Ovary (tissue), 7 donors: ENCODE measurements at regions not wholly inside any gene's neighbourhood (a gene's known extent, or its start where the extent isn't known, plus 50 kb on each side); places are given as distances from the start of the nearest gene placed in this dataset.

Experiments used
- DNase-seq, 5 donors: peaks; one replicate each; pipeline ENCODE4 v3.0.0-alpha.2; 2019 to 2020
- H3K27ac ChIP-seq, 2 donors: fragments of 200-600 bp; one replicate each; pipeline versions ENCODE4 v1.5.1 to v1.8.0; 2019 to 2022
- H3K27me3 ChIP-seq: fragments of 200-600 bp; one replicate; pipeline ENCODE4 v1.8.0; 2022
- H3K36me3 ChIP-seq: fragments of 200-600 bp; sonication (generic); one replicate; pipeline ENCODE4 v1.5.1; 2019
- H3K4me1 ChIP-seq: one replicate; pipeline ENCODE4 v1.8.1; 2013; ENCODE audit warnings: mild to moderate bottlenecking, moderate library complexity; ENCODE audit not compliant: insufficient read depth
- H3K4me3 ChIP-seq: fragments of 200-600 bp; sonication (generic); one replicate; pipeline ENCODE4 v1.5.1; 2017
- H3K9me3 ChIP-seq, 2 donors: fragments of 200-600 bp in 1 of 2; sonication (generic) in 1 of 2; one replicate each; pipeline versions ENCODE4 v1.5.1 to v1.8.1; 2013 to 2019; ENCODE audit warnings: mild to moderate bottlenecking in 1 of 2, moderate library complexity in 1 of 2
- EP300 ChIP-seq: sonication (generic); formaldehyde crosslinking; IDR thresholded peaks from one replicate; pipeline ENCODE4 v1.6.1; 2017; ENCODE audit warnings: antibody characterized with exemption
- POLR2A ChIP-seq: fragments of 450-650 bp; IDR thresholded peaks from one replicate; pipeline ENCODE4 v1.6.1; 2017; ENCODE audit warnings: antibody characterized with exemption, mild to moderate bottlenecking, moderate library complexity
- WGBS, 3 donors: extraction: QIAGEN DNeasy Blood & Tissue Kit in 1 of 3; methylation state at CpG; one replicate each; pipeline versions ENCODE4 v1.1.5 to v1.1.7; 2013 to 2017; 5-methylcytosine and 5-hydroxymethylcytosine counted together
- intact Hi-C, 4 donors: fragments of 100-400 bp; cut with DNase I; formaldehyde crosslinking; loops; one replicate each; pipeline versions ENCODE4 v1.11.0 to v1.15.1; 2022 to 2023
- TF ChIP-seq, protein P1 (sequence below), 3 donors: fragments of 450-650 bp in 2 of 3; fragments of 200-600 bp in 1 of 3; IDR thresholded peaks; one replicate each; pipeline versions ENCODE4 v1.5.1 to v1.8.0; 2016 to 2022; ENCODE audit warnings: antibody characterized with exemption in 3 of 3, mild to moderate bottlenecking in 1 of 3
- donor health status: DM: no; HTN: no; CAD: no; lungs with moderate emphysema.
- donor health status: DM: no; HTN: no; CAD: no.
- donor health status: Bipolar disorder and iron deficiency.
- donor health status: DM: no; HTN: no; CAD: no.
- donor health status: DM: yes; HTN: yes; CAD: no.

DNA sequence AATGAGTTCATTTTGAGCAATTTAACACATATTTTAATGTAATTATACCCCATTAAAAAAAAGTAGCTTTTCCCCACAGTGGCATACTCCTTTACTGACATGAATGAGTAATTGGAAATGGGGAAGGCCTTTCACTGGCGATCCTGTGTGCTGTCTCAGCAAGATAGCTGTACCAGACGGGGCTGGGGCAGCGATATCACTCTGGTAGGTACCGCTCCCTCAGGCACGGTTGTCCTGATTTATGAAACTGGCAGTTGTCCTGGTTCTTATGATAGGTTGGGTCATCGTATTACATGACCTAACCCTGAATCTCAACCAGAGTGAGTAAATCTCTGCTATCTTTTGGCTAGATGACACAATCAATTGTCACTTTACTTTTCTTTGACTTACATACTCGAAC, 355.0 kb upstream of the MAP3K7 start:
- TF ChIP-seq, protein P1, sequence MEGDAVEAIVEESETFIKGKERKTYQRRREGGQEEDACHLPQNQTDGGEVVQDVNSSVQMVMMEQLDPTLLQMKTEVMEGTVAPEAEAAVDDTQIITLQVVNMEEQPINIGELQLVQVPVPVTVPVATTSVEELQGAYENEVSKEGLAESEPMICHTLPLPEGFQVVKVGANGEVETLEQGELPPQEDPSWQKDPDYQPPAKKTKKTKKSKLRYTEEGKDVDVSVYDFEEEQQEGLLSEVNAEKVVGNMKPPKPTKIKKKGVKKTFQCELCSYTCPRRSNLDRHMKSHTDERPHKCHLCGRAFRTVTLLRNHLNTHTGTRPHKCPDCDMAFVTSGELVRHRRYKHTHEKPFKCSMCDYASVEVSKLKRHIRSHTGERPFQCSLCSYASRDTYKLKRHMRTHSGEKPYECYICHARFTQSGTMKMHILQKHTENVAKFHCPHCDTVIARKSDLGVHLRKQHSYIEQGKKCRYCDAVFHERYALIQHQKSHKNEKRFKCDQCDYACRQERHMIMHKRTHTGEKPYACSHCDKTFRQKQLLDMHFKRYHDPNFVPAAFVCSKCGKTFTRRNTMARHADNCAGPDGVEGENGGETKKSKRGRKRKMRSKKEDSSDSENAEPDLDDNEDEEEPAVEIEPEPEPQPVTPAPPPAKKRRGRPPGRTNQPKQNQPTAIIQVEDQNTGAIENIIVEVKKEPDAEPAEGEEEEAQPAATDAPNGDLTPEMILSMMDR (IDR thresholded peaks at IDR 0.05) = no peak
- no peak for TF ChIP-seq EP300
- no peak for TF ChIP-seq POLR2A
- Histone ChIP-seq H3K4me3 (no peak overlapping the region), H3K27me3 (no peaks in the 10 kb centered on the region), H3K4me1 (no peaks in the 10 kb centered on the region), H3K27ac (no peak overlapping the region), H3K9me3 (no peaks in the 10 kb centered on the region), H3K36me3 (no peaks in the 10 kb centered on the region)
- intact Hi-C loops = no loop called here
- 81 to 91% (median 90%) methylated on average over 7 of the region's 7 CpGs for WGBS, 3 donors
- no peak for DNase-seq

DNA sequence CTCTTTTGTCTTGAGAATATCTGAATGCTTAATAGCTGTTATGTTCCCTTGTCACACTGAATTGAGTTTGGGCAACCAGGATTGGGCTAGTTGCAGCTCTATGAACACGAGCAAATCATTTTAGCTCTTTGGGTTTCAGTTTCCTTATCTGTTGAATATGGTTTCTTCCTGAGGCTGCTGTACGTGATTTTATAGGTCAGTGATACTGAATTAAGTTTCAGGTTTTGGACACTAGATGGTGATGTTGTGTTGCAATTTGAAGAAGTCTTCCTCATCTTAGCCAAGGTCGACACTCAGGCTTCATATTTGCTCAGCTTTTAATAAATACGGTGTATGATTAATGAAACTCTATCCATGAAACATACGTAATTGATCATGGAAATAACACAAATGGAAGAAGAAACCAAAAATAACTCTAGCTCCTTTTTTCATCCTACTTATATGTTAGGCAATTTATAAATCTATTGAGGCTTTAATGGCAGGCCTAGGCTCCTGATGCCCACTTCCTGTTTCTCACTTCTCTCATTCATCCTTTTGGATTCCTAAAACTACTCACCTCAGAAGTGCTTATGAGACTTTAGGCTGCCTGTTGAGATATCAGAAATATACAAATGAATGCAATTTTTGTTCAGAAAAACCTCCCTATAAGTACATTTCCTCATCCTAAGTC, 354.1 kb upstream of the MAP3K7 start:
- Histone ChIP-seq H3K27ac (no peak overlapping the region), H3K36me3 (no peaks in the 10 kb centered on the region), H3K4me1 (no peaks in the 10 kb centered on the region), H3K9me3 (no peaks in the 10 kb centered on the region), H3K27me3 (no peaks in the 10 kb centered on the region), H3K4me3 (no peak overlapping the region)
- WGBS, 3 donors = 20 to 25% (median 22%) methylated on average over 5 of the region's 5 CpGs
- no peak for DNase-seq
- intact Hi-C loops = no loop called here
- TF ChIP-seq, protein P1 (IDR thresholded peaks at IDR 0.05) = peak; percentile 25 to 30 (median 28)
- TF ChIP-seq EP300 = no peak
- no peak for TF ChIP-seq POLR2A

DNA sequence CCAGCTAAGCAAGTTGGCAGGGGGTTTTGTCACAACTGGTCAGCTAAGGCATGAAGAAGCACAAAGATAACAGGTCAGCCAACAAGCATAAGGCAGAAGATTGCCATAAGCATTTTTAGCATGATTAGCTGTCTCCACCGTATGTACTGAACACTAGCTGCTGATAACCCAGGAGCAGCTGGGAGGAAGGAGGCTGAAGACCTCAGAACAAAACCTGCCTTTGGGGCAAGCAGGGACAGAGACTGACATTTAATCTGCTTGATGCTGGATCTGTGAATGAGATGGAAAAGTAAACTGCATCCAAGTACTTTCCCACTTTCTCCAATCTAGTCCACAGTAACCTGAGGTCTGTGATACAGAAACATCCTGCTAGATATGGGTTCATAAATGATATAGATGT, 353.0 kb upstream of the MAP3K7 start:
- Histone ChIP-seq H3K27me3 (no peaks in the 10 kb centered on the region), H3K4me1 (no peaks in the 10 kb centered on the region), H3K36me3 (no peaks in the 10 kb centered on the region), H3K9me3 (no peaks in the 10 kb centered on the region), H3K4me3 (no peak overlapping the region), H3K27ac (no peak overlapping the region)
- intact Hi-C loops = no loop called here
- DNase-seq = no peak
- WGBS, 3 donors = 67 to 71% (median 69%) methylated on average over 1 of the region's 1 CpG
- no peak for TF ChIP-seq EP300
- TF ChIP-seq, protein P1 (IDR thresholded peaks at IDR 0.05) = no peak

DNA sequence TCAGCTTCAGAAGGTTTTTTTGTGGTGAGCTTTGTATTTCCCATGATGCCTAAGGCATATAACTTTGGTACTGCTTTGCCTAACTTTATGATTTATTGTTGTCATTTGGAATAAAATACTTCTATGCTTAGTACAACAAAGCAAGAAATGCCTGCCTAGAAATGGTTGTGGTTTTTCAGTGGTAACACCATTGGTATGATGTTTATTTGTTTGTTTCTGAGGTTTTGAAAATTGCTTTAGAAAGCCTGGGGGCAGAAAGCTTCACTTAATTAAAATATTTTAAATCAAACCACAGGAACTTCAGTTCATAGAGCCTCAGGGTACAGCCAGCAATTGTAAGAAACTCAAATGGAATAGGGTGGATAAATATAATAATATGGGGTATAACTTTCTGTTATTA, 351.2 kb upstream of the MAP3K7 start:
- Histone ChIP-seq H3K9me3 (no peaks in the 10 kb centered on the region), H3K27ac (no peak overlapping the region), H3K27me3 (no peaks in the 10 kb centered on the region), H3K4me3 (no peak overlapping the region), H3K4me1 (no peaks in the 10 kb centered on the region), H3K36me3 (no peaks in the 10 kb centered on the region)
- intact Hi-C loops = no loop called here
- DNase-seq = no peak
- TF ChIP-seq POLR2A (no peak), EP300 (no peak)
- TF ChIP-seq, protein P1 (IDR thresholded peaks at IDR 0.05) = no peak
